Colonic mucosa (tissue), 4 donors: ENCODE measurements at regions not wholly inside any gene's neighbourhood (a gene's known extent, or its start where the extent isn't known, plus 50 kb on each side); places are given as distances from the start of the nearest gene placed in this dataset.
A peak's percentile ranks its signal among the peaks of the same experiment; 100 is the strongest.
"Not testable (repeated sequence)": the region's sequence is repeated elsewhere in the genome, so short reads cannot be mapped to it uniquely, and the experiment has no call there.

Source experiments
- DNase-seq: peaks from one replicate; pipeline ENCODE4 v3.0.0-alpha.2; 2020
- H3K27ac ChIP-seq: fragments of 200-600 bp; one replicate; pipeline ENCODE4 v1.8.0; 2021
- H3K27me3 ChIP-seq: fragments of 200-600 bp; one replicate; pipeline ENCODE4 v1.8.0; 2021
- H3K36me3 ChIP-seq: fragments of 200-600 bp; one replicate; pipeline ENCODE4 v1.8.0; 2021
- H3K4me1 ChIP-seq: fragments of 200-600 bp; one replicate; pipeline ENCODE4 v1.8.0; 2021; ENCODE audit warnings: mild to moderate bottlenecking
- H3K4me3 ChIP-seq: fragments of 200-600 bp; one replicate; pipeline ENCODE4 v1.8.0; 2021
- H3K9ac ChIP-seq, 2 donors: one replicate each; pipeline ENCODE4 v1.7.0; 2013; ENCODE audit warnings: control low read depth in 2 of 2, low read depth in 2 of 2, low read length in 2 of 2
- H3K9me3 ChIP-seq: fragments of 200-600 bp; one replicate; pipeline ENCODE4 v1.8.0; 2021
- CTCF ChIP-seq: fragments of 200-600 bp; IDR thresholded peaks from one replicate; pipeline ENCODE4 v1.8.0; 2022; ENCODE audit warnings: antibody characterized with exemption, mild to moderate bottlenecking
- intact Hi-C: fragments of 100-400 bp; cut with DNase I; formaldehyde crosslinking; loops from one replicate; pipeline ENCODE4 v1.14.1; 2022
- donor health status: healthy.
- donor health status: DM: no; HTN: no; CAD: no.
- donor health status: DM: no; HTN: no; CAD: no.

- H3K4me3 ChIP-seq, result no peak overlapping the region
- H3K27me3 ChIP-seq, result no peaks in the 10 kb centered on the region
- H3K9me3 ChIP-seq, result no peaks in the 10 kb centered on the region
- no peak overlapping the region for H3K9ac ChIP-seq
- no peaks in the 10 kb centered on the region for H3K36me3 ChIP-seq
- H3K4me1 ChIP-seq, result no peaks in the 10 kb centered on the region
- DNase-seq, result no peak
- no peak overlapping the region for H3K27ac ChIP-seq
- no peak for TF ChIP-seq CTCF
- intact Hi-C loops, result no loop called here
Observed at GRCh38 chr12:131263626-131264025, 309.9 kb downstream of the ADGRD1 start.

GRCh38 chr12:131264635-131265034 lies 310.9 kb downstream of the ADGRD1 start:
- TF ChIP-seq CTCF, result no peak
- intact Hi-C loops, result no loop called here
- DNase-seq, result no peak
- no peaks in the 10 kb centered on the region for H3K4me1 ChIP-seq
- H3K36me3 ChIP-seq, result no peaks in the 10 kb centered on the region
- H3K27me3 ChIP-seq, result no peaks in the 10 kb centered on the region
- H3K9me3 ChIP-seq, result no peaks in the 10 kb centered on the region
- H3K27ac ChIP-seq, result no peak overlapping the region
- no peak overlapping the region for H3K4me3 ChIP-seq
- H3K9ac ChIP-seq, result no peak overlapping the region

- no peak overlapping the region for H3K4me3 ChIP-seq
- no peak for DNase-seq
- H3K9me3 ChIP-seq, result no peaks in the 10 kb centered on the region
- no peaks in the 10 kb centered on the region for H3K27me3 ChIP-seq
- H3K4me1 ChIP-seq, result no peaks in the 10 kb centered on the region
- intact Hi-C loops, result no loop called here
- H3K27ac ChIP-seq, result no peak overlapping the region
- no peak for TF ChIP-seq CTCF
- no peak overlapping the region for H3K9ac ChIP-seq
- H3K36me3 ChIP-seq, result no peaks in the 10 kb centered on the region
Observed at GRCh38 chr12:131266591-131267467, 313.1 kb downstream of the ADGRD1 start.

- intact Hi-C loops, result no loop called here
- no peak for DNase-seq
- Histone ChIP-seq H3K36me3 (no peaks in the 10 kb centered on the region), H3K9me3 (no peaks in the 10 kb centered on the region), H3K4me1 (no peaks in the 10 kb centered on the region), H3K4me3 (no peak overlapping the region), H3K9ac (no peak overlapping the region), H3K27me3 (no peaks in the 10 kb centered on the region), H3K27ac (no peak overlapping the region)
- TF ChIP-seq CTCF, result no peak
Observed at GRCh38 chr12:131267576-131267975, 313.9 kb downstream of the ADGRD1 start.

GRCh38 chr12:131268123-131268522 lies 314.4 kb downstream of the ADGRD1 start:
- H3K9me3 ChIP-seq, H3K9ac ChIP-seq, H3K36me3 ChIP-seq, H3K4me3 ChIP-seq, H3K4me1 ChIP-seq, H3K27ac ChIP-seq, intact Hi-C loops, H3K27me3 ChIP-seq: not testable (repeated sequence)
- peak; percentile 21 for DNase-seq

GRCh38 chr12:131268571-131268970 lies 314.9 kb downstream of the ADGRD1 start:
- H3K9me3 ChIP-seq, H3K9ac ChIP-seq, DNase-seq, H3K36me3 ChIP-seq, H3K4me1 ChIP-seq, H3K27ac ChIP-seq, H3K4me3 ChIP-seq, H3K27me3 ChIP-seq, intact Hi-C loops: not testable (repeated sequence)
